Stimulated activated naive CD8-positive, alpha-beta T cell treated with anti-CD3 and anti-CD28 coated beads, Interleukin-15, Interleukin-2, amounts not matched to agents 100 ng/mL and 50 ng/mL, for 24 hours (primary cell): ENCODE measurements at regions not wholly inside any gene's neighbourhood (a gene's known extent, or its start where the extent isn't known, plus 50 kb on each side); places are given as distances from the start of the nearest gene placed in this dataset.

Experiments used
- H3K27ac Mint-ChIP-seq: one replicate; pipeline ENCODE4 v1.8.0; 2021; ENCODE audit warnings: mild to moderate bottlenecking, mixed read lengths
- H3K27me3 Mint-ChIP-seq: one replicate; pipeline ENCODE4 v1.8.0; 2021; ENCODE audit warnings: mixed read lengths
- H3K36me3 Mint-ChIP-seq: one replicate; pipeline ENCODE4 v1.8.0; 2021; ENCODE audit warnings: low read depth, mixed read lengths
- H3K4me1 Mint-ChIP-seq: one replicate; pipeline ENCODE4 v1.8.0; 2021; ENCODE audit warnings: low read depth, mixed read lengths
- H3K4me3 Mint-ChIP-seq: one replicate; pipeline ENCODE4 v1.8.0; 2021; ENCODE audit warnings: mild to moderate bottlenecking, mixed read lengths
- H3K9me3 Mint-ChIP-seq: one replicate; pipeline ENCODE4 v1.8.0; 2021; ENCODE audit warnings: mixed read lengths

DNA sequence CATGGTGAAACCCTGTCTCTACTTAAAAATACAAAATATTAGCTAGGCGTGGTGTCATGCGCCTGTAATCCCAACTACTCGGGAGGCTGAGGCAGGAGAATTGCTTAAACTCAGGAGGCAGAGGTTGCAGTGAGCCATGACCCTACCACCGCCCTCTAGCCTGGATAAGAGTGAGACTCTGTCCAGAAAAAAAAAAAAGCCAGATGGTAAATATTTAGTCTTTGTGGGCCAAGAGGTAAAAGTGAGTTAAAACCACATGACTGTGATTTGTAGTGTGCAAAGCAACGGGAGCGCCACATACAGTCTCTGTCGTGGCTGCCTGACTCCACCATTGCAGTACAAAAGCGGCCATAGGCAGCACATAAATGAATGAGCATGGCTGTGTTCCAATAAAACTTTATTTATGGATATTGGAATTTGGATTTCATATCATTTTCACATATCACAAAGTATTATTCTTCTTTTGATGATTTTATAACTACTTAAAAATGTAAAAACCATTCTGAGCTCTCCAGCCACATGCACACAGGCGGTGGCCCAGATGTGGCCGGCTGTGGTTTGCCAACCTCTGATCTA, 51.8 kb upstream of the CASZ1 start:
- Mint-ChIP-seq H3K4me3 (no peak overlapping the region), H3K36me3 (no peaks in the 10 kb centered on the region), H3K27ac (no peak overlapping the region), H3K4me1 (no peaks in the 10 kb centered on the region), H3K27me3 (peaks cover 5% of the 10 kb centered on the region), H3K9me3 (peaks cover 7% of the 10 kb centered on the region)

DNA sequence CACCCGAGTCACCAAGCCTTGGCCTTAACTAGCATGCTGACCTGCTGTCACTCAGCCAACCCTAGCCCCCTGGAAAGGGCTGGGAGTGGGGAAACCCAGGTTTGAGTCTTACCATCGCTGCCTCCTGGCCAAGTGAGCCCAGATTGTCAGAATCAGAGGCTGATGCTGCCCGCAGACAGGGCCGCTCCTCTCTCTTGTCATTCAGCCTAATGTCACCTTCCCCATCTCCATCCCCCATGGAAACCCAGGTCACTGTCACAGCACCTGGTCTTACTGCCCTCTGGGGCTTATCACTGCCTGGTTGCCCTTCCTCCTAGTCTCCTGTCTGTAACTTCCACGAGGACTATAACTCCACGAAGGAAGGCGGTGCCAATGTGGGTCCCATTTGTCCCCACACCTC, 53.6 kb upstream of the CASZ1 start:
- H3K4me3 Mint-ChIP-seq: no peak overlapping the region
- peaks cover 3% of the 10 kb centered on the region for H3K27me3 Mint-ChIP-seq
- H3K27ac Mint-ChIP-seq: no peak overlapping the region
- H3K4me1 Mint-ChIP-seq: no peaks in the 10 kb centered on the region
- H3K36me3 Mint-ChIP-seq: no peaks in the 10 kb centered on the region
- H3K9me3 Mint-ChIP-seq: no peaks in the 10 kb centered on the region

- no peaks in the 10 kb centered on the region for H3K9me3 Mint-ChIP-seq
- no peaks in the 10 kb centered on the region for H3K27me3 Mint-ChIP-seq
- H3K27ac Mint-ChIP-seq: no peak overlapping the region
These were observed 54.9 kb upstream of the CASZ1 start for GRCh38 chr1:10851024-10852013.

DNA sequence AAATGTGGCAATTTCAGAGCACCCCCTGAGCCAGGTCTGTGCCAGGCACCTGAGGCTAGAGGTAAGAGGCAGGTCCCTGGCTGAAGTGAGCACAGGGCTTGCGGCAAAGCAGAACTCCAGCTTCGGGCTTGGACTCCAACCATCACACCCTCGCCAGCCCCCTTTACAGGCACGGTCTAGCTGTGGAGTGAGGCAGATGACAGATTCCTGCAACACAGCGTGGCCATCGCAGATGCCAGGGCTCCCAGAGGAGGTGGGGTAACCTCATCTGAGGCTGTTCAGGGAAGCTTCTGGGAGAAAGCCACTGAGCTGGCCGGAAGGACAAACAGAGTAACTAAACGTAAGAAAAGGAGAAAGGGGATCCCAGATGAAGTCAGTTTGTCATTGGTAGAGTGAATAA, 55.6 kb upstream of the CASZ1 start:
- H3K4me1 Mint-ChIP-seq: no peaks in the 10 kb centered on the region
- H3K9me3 Mint-ChIP-seq: no peaks in the 10 kb centered on the region
- H3K27me3 Mint-ChIP-seq: no peaks in the 10 kb centered on the region
- H3K27ac Mint-ChIP-seq: no peak overlapping the region
- H3K36me3 Mint-ChIP-seq: no peaks in the 10 kb centered on the region
- no peak overlapping the region for H3K4me3 Mint-ChIP-seq

More at GRCh38 chr1:10851024-10852013, 54.9 kb upstream of the CASZ1 start:
- H3K4me1 Mint-ChIP-seq: no peaks in the 10 kb centered on the region
- no peaks in the 10 kb centered on the region for H3K36me3 Mint-ChIP-seq
- no peak overlapping the region for H3K4me3 Mint-ChIP-seq

DNA sequence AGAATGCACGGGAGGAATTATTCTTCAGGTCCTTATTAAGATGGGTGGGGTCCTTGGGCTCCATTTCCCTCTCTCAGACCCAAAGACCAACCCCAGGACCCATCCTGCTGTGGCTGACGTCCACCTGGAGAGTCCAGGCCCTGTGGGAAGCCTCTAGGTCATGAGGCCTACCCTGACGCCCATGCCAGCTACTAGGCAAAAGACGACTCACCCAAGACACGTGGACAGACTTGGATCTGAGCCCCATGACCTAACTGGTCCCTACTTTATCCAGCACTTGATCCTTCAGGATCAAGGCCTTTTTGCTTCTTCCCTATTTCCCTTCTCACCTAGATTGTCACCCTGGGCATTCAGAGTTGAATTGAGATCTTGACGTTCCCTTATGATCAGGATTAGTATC, 56.0 kb upstream of the CASZ1 start:
- H3K9me3 Mint-ChIP-seq: no peaks in the 10 kb centered on the region
- H3K4me3 Mint-ChIP-seq: no peak overlapping the region
- no peaks in the 10 kb centered on the region for H3K4me1 Mint-ChIP-seq
- H3K27me3 Mint-ChIP-seq: no peaks in the 10 kb centered on the region
- H3K27ac Mint-ChIP-seq: no peak overlapping the region
- no peaks in the 10 kb centered on the region for H3K36me3 Mint-ChIP-seq

- H3K27me3 Mint-ChIP-seq: no peaks in the 10 kb centered on the region
- no peak overlapping the region for H3K27ac Mint-ChIP-seq
- no peaks in the 10 kb centered on the region for H3K4me1 Mint-ChIP-seq
- no peaks in the 10 kb centered on the region for H3K9me3 Mint-ChIP-seq
- H3K4me3 Mint-ChIP-seq: no peak overlapping the region
- H3K36me3 Mint-ChIP-seq: no peaks in the 10 kb centered on the region
These were observed 56.6 kb upstream of the CASZ1 start for GRCh38 chr1:10852998-10853520.

GRCh38 chr1:10853701-10854100, 57.3 kb upstream of the CASZ1 start:
- Mint-ChIP-seq H3K4me1 (no peaks in the 10 kb centered on the region), H3K36me3 (no peaks in the 10 kb centered on the region), H3K27ac (no peak overlapping the region), H3K27me3 (no peaks in the 10 kb centered on the region), H3K9me3 (no peaks in the 10 kb centered on the region), H3K4me3 (no peak overlapping the region)

- no peak overlapping the region for H3K27ac Mint-ChIP-seq
- H3K4me3 Mint-ChIP-seq: no peak overlapping the region
- H3K27me3 Mint-ChIP-seq: no peaks in the 10 kb centered on the region
- no peaks in the 10 kb centered on the region for H3K4me1 Mint-ChIP-seq
- no peaks in the 10 kb centered on the region for H3K9me3 Mint-ChIP-seq
- H3K36me3 Mint-ChIP-seq: no peaks in the 10 kb centered on the region
These were observed 58.5 kb upstream of the CASZ1 start for GRCh38 chr1:10854856-10855459.

DNA sequence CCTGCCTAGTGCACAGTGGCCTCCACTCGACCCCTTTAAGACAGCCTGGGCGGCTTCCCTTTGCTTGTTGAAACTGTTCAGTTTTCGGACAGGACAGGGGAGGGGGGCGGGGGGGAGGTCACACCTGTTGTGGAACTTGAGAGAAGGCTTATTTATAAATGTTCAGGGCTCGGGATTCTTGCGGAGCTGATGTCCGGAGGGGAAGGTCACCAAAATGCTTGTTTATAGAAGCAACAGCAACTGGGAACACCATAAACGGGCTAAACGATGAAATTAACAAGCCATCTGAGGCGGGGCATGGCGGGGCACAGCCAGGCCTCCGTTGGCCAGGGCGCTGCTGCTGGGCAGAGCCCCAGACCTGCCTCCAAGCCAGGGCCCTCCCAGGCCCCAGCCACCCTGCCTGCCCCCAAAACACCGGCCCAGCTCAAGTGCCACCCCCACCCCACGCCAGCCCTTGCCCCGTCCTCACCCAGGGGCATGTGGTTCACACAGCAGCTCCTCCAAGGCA, 59.8 kb upstream of the CASZ1 start:
- Mint-ChIP-seq H3K27me3 (no peaks in the 10 kb centered on the region), H3K9me3 (no peaks in the 10 kb centered on the region), H3K4me1 (no peaks in the 10 kb centered on the region), H3K27ac (no peak overlapping the region), H3K36me3 (no peaks in the 10 kb centered on the region), H3K4me3 (no peak overlapping the region)

- Mint-ChIP-seq H3K27ac (no peak overlapping the region), H3K9me3 (no peaks in the 10 kb centered on the region)
These were observed 60.6 kb upstream of the CASZ1 start for GRCh38 chr1:10856863-10857598.

DNA sequence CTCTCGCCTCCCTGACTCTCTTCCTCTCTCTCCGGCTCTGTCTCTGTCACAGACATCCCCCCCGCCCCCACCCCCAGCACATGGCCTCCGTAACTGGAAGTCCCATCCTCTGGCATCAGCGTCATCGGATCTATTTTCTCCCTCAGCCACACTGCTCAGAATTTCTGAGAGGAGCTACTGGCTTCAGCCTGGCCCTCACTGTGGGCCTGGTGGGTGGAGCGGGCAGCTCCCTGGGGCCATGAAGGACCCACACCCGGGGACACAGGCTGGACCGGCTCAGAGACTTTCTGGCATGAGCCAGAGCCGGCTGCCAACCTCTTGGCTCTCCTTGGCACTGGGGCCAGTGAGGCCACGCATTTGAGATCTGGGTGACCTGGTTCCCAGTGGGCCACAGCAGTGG, 61.2 kb upstream of the CASZ1 start:
- peaks cover 3% of the 10 kb centered on the region for H3K27me3 Mint-ChIP-seq
- no peaks in the 10 kb centered on the region for H3K4me1 Mint-ChIP-seq
- H3K27ac Mint-ChIP-seq: no peak overlapping the region
- H3K4me3 Mint-ChIP-seq: no peak overlapping the region
- no peaks in the 10 kb centered on the region for H3K36me3 Mint-ChIP-seq
- H3K9me3 Mint-ChIP-seq: no peaks in the 10 kb centered on the region

More at GRCh38 chr1:10856863-10857598, 60.6 kb upstream of the CASZ1 start:
- Mint-ChIP-seq H3K4me1 (no peaks in the 10 kb centered on the region), H3K4me3 (no peak overlapping the region), H3K36me3 (no peaks in the 10 kb centered on the region), H3K27me3 (peaks cover 1% of the 10 kb centered on the region)

- H3K9me3 Mint-ChIP-seq: no peaks in the 10 kb centered on the region
- H3K4me3 Mint-ChIP-seq: no peak overlapping the region
- H3K36me3 Mint-ChIP-seq: no peaks in the 10 kb centered on the region
- peaks cover 24% of the 10 kb centered on the region for H3K27me3 Mint-ChIP-seq
- H3K4me1 Mint-ChIP-seq: no peaks in the 10 kb centered on the region
- H3K27ac Mint-ChIP-seq: no peak overlapping the region
These were observed 63.8 kb upstream of the CASZ1 start for GRCh38 chr1:10860218-10860617.

GRCh38 chr1:10860682-10861081, 64.2 kb upstream of the CASZ1 start:
- Mint-ChIP-seq H3K36me3 (no peaks in the 10 kb centered on the region), H3K9me3 (no peaks in the 10 kb centered on the region), H3K27me3 (peaks cover 29% of the 10 kb centered on the region), H3K27ac (no peak overlapping the region), H3K4me1 (no peaks in the 10 kb centered on the region), H3K4me3 (no peak overlapping the region)

GRCh38 chr1:10861822-10862221, 65.4 kb upstream of the CASZ1 start:
- no peaks in the 10 kb centered on the region for H3K9me3 Mint-ChIP-seq
- H3K4me3 Mint-ChIP-seq: no peak overlapping the region
- H3K36me3 Mint-ChIP-seq: no peaks in the 10 kb centered on the region
- no peak overlapping the region for H3K27ac Mint-ChIP-seq
- peaks cover 37% of the 10 kb centered on the region for H3K27me3 Mint-ChIP-seq
- H3K4me1 Mint-ChIP-seq: peaks cover 4% of the 10 kb centered on the region
